T follicular helper cell (primary cell): ENCODE measurements at regions not wholly inside any gene's neighbourhood (a gene's known extent, or its start where the extent isn't known, plus 50 kb on each side); places are given as distances from the start of the nearest gene placed in this dataset.

ENCODE experiments used
- DNase-seq: peaks from one replicate; pipeline ENCODE4 v3.0.0-alpha.2; 2020; ENCODE audit warnings: low read depth

DNA sequence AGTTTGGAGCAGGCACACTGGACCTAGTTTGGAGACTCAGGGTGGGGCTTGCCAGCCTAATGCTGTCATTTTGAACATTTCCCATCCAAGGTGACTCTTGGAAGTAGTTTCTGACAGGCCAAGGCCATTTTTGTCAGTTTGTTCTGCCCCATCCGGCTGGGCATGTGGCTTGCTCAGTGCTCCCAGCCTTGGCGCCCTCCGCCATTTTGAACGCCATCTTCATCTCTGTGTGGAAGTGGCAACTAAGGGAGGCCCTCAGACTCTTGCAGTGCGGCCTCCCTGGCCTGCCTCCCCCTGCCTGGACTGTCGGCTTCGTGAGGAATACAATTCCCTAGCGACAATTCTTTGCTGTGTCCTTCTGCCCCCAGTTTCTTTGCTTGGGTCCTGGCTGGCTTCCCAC, 150.6 kb upstream of the RGMA start:
- no peak for DNase-seq

GRCh38 chr15:93238641-93239040, 149.6 kb upstream of the RGMA start:
- no peak for DNase-seq

- no peak for DNase-seq
Measured at GRCh38 chr15:93235926-93236780, 147.1 kb upstream of the RGMA start.

GRCh38 chr15:93235269-93235668, 146.3 kb upstream of the RGMA start:
- DNase-seq = no peak

- no peak for DNase-seq
Measured at GRCh38 chr15:93233710-93234109, 144.7 kb upstream of the RGMA start.

- no peak for DNase-seq
Measured at GRCh38 chr15:93232845-93233244, 143.8 kb upstream of the RGMA start.

- no peak for DNase-seq
Measured at GRCh38 chr15:93231994-93232393, 143.0 kb upstream of the RGMA start.

- no peak for DNase-seq
Measured at GRCh38 chr15:93231261-93231925, 142.4 kb upstream of the RGMA start.

DNA sequence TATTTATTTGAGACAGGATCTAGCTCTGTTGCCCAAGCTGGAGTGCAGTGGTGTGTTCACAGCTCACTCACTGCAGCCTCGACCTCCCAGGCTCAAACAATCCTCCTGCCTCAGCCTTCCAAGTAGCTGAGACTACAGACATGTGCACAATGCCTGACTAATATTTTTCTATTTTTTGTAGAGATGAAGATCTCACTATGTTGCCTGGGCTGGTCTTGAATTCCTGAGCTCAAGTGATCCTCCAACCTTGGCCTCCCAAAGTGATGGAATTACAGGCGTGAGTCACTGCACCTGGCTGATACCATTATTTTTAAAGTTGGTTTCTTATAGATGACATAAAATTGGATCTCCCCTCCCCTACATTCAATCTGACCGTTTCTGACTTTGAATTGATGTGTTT, 139.5 kb upstream of the RGMA start:
- DNase-seq = no peak

GRCh38 chr15:93223803-93224202, 134.8 kb upstream of the RGMA start:
- DNase-seq = no peak

DNA sequence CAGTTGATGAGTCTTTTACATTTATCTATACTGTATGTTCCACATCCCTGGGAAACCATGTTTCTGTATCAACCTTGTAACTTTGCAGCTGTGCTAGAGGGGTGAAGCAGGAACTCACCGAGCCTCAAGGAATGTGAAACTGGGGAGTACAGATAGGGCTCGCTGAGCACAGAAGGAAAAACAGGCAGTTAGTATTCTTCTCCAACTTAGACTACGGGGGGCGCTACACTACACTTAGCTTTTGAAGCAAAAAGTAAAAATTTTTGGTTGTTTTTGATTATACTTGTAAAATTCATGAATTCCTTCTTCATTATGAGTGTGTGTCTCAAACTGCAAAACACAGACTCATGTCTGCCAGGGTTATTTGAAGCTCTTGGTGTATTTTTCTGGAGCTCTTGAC, 132.7 kb upstream of the RGMA start:
- no peak for DNase-seq

DNA sequence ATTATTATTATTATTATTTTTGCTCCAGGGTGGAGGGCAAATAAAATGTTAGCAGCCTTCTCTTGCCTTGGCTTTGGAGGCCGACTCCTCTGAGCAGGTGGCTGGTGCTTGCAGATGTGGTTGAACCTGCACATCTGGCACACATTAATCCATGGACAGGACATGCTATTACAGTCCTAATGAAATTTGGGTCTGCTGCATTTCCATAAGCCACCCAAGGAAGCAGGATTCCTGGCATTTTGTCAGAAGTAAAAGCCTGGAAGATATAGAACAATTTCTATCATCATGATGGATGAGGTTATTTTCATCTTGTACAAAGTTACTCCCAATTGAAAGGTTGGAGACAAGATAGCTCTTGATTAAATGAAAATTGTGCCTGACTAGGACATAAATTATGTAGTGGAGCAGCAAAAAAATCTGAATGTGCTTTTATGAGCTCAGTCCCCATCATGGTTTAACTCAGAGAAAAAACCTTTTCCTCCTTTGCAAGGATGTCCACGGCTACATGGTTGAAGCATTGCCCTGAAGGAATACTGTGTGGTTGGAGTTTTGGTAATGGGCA, 130.9 kb upstream of the RGMA start:
- no peak for DNase-seq

- no peak for DNase-seq
Measured at GRCh38 chr15:93217343-93217742, 128.3 kb upstream of the RGMA start.

GRCh38 chr15:93214106-93214505, 125.1 kb upstream of the RGMA start:
- DNase-seq = no peak

DNA sequence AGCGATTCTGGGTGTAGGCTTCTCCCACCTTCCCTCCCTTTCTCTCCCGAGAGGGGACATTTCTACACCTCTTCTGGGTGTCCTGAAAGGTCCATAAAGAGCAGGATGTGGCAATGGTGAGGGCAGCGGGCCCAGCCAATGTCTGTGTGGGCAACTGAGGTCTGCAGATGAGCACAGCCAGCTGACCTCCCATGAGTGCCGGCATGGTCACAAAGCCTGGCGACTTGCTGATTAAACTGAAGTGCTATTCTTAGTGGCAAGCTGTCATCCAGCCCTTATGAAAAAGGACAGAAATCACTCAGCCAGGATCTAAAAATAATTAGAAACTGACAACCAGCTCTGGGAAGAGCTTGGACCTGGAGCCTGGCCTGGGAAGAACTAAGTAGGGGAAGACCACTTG, 124.3 kb upstream of the RGMA start:
- no peak for DNase-seq

DNA sequence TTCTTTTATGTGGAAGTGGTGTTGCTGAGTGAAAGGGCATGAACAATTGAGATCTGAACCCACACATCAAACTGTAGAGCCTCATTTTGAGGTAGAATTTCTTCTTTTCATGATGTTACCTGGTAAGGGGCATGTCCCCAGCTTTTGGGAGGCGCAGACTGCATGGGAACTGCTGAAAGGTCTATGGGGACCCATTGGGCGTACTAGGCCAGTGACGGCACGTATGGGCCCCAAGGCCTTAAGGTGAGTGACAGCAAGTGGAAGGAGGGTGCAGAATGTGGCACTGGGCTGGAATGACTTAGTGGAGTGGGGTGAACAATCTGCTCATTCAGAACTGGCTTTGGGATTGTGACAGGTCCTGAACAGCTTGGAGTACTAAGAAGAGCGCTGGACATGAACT, 123.6 kb upstream of the RGMA start:
- no peak for DNase-seq

GRCh38 chr15:93210995-93211394, 122.0 kb upstream of the RGMA start:
- DNase-seq = no peak

DNA sequence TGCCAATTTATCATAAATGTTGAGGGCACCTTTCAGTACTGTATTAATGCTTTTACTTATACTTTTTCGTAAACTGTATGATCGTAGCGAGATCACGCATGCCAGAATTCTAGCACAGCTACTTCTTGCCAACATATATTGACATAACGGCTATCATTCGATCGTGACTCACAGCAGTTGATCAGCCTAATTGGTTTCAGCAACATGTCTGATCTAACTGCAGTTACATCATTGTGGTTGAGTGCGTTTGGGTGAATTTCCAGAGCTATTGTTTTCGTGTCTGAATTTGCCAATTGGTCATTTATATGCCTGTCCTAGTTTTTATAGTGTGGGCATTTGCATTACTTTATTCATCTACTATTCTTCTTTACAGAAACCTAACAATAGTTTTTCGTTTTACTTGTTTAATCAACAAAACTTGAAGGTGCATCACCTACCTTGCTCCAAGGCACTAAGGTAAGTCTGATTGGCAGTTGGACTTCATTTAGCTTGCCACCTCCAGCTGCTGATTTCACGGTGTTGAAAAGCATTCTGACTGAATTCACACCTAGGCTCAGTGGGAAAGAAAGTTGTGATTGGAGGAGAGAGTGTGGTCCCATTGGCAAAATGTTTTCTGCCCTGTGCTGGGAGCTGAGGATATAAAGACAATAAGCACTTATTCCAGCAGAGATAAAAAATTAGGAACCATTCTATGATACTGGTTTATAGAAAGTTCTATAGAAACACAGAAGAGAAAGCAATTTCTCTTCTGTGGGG, 120.9 kb upstream of the RGMA start:
- DNase-seq = no peak

GRCh38 chr15:93206893-93207292, 117.9 kb upstream of the RGMA start:
- no peak for DNase-seq

DNA sequence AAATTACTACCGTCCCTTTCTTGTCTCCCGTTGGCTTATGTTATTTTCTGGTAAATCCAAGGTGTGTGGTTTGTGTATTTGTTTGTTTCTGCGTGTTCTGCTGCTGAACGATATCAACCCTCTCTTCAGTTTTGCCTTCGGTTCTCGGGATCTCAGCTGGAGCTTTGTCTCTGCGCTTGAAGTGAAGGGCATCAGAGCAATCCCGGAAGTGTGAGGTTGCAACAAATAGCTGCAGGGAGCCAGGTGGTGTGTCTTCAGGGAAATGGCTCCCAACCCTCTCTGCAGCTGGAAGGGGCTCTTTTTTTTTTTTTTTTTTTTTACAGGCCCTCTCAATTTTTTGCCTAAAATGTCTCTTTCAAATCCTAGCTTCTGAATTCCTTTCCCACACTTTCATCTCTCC, 116.4 kb upstream of the RGMA start:
- no peak for DNase-seq

- DNase-seq = no peak
Measured at GRCh38 chr15:93203036-93203435, 114.0 kb upstream of the RGMA start.

DNA sequence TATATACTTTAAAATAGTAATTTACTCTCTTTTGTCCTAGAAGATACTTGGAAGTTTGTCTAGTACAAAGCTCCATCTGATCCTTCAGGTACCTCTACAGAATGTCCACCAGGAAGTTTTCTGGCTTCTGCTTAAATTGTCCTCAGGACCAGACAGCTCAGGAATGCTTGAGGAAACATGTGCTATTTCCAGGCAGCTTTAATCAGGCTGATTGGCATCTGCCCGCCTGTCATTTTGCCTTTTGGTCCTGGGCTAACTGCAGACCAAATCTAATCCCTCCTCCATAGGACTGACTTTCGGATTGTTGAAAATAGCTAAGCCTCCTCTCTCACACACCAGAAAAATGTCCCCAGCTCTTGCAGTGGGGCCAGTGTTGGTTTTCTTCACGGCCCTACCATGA, 113.4 kb upstream of the RGMA start:
- DNase-seq = no peak

- no peak for DNase-seq
Measured at GRCh38 chr15:93201940-93202339, 112.9 kb upstream of the RGMA start.
